ENCODE measurements at regions not wholly inside any gene's neighbourhood (a gene's known extent, or its start where the extent isn't known, plus 50 kb on each side); places are given as distances from the start of the nearest gene placed in this dataset.
"Not testable (repeated sequence)": the region's sequence is repeated elsewhere in the genome, so short reads cannot be mapped to it uniquely, and the experiment has no call there.

DNA sequence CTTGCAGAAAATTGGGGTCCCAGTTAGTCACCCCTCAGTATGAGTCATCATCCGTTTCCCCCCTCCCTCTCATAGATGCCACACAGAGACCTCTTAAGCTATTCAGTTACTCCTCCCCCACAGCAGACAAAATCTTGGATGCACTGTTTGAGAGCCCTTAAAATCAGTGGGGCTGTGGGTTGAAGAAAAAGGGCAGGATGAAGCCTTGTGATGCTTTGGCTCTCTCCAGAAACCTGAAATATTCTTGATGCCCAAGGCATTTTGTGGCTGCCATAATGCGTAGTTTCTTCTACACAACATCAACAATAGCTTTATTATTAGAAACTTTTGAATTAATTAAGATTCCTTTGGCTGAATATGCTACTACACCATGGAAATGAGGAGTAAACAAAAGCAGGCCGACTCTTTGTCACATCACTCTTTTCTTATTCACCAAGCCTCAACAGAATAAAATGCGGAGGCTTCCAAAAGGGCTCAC is 133.8 kb downstream of the MRPS30 start:
- DNase-seq (ENCODE audit: low spot score), result no peak

DNA sequence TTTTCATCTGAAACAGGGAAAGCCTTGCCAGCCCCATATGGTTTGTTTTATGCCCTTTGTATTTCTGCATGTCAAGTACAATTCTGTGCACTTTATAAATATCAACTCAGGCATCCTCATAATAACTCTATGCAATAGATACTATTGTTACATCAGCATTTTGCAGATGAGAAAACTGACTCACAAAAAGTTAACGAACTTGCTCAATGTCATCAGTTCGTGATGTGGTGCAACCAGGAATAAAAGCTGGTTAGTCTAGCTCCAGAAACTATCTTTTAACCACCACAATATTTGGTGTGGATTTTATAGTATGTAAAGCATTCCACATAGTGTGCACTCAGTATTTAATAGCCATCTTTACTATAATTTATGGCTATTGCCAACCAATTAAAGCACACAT is 134.9 kb downstream of the MRPS30 start:
- DNase-seq (ENCODE audit: low spot score), result no peak

DNA sequence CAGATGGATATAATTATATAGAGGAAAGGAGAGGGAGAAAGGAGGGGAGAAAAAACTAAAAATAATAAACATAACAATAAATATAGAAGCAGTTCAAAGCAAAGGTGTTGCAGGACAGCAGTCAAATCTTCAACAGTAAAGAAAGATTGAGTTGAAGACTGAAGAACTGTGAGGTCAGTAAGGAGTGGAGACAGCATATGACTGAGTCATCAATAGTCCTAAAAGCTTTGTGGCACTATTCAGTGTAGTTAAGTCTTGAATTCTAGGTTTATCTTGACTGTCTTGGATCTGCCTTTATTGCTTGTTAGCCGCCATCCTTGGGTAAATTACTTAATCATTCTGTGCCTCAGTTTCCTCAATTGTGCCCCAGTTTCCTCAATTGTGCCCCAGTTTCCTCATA is 137.0 kb downstream of the MRPS30 start:
- DNase-seq (ENCODE audit: low spot score), result no peak

DNA sequence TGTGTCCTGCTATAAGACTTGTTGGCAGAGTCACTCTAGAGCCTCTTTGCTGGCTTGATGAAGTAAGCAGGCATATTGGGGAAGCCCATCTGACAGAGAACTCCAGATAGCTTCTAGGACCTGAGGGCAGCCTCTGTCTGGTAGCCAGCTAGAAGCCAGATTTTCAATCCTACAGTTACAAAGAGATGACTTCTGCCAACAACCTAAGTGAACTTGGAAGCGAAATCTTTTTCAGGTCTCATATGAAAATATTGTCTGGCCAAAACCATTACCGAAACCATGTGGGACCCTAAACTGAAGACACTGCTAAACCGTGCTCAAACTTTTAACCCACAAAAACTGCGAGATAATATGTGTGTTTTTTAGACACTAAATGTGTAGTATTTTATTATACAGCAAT is 140.9 kb downstream of the MRPS30 start:
- no peak for DNase-seq (ENCODE audit: low spot score)

DNA sequence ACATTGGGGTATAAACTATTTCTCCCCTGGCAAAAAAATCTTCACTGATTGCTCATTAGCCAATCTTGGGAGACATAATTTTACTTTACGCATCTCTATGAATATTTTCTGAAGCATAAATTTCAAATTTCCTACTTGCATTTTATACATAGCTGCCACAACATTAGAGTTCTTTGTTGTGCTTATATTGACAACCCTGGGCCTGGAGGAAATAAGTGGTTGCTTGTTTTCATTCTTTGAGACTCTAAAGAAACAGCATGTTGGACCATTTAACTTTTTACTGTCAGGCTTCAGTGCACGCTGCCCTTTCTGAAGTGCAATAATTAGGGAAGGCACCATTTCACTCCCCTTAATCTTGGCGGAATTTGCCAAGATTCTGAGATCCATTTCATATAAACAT is 142.6 kb downstream of the MRPS30 start:
- DNase-seq (ENCODE audit: low spot score), result no peak

DNA sequence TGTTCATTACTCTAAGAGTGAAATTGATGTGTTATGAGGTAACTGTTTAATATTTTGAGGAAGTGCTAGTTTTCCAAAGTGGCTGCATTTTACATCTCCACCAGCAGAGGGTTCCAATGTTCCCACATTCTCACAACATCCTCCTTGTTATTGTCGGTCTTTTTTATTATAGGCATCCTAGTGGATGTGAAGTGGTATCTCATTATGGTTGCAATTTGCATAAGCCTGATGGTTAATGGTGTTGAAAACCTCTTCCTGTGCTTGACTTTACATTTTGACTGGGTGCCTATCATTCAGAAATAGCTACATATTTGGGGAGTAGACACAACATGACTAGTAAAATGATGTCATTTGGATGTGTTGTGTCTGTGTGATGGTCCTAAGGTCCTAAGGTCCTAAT is 143.6 kb downstream of the MRPS30 start:
- DNase-seq (ENCODE audit: low spot score), result peak; percentile 18

DNA sequence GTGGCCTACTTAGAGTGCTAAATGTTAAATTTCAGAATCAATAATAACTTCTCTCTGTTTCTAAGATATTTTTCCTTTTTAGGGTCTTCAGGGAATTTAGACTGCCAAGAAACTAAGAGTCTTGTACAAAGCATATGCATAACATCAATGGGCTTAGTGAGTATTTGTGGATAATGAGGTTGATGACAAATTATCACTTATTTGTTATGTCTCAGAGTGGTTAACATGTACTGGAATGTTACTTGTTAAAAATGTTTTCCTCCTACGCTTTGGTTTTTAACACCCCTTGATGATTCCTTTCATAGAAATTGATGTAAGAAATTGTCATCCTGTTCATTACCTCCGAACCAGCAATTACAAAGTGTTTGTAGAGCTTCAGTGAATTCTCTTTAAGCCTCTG is 144.3 kb downstream of the MRPS30 start:
- no peak for DNase-seq (ENCODE audit: low spot score)

DNA sequence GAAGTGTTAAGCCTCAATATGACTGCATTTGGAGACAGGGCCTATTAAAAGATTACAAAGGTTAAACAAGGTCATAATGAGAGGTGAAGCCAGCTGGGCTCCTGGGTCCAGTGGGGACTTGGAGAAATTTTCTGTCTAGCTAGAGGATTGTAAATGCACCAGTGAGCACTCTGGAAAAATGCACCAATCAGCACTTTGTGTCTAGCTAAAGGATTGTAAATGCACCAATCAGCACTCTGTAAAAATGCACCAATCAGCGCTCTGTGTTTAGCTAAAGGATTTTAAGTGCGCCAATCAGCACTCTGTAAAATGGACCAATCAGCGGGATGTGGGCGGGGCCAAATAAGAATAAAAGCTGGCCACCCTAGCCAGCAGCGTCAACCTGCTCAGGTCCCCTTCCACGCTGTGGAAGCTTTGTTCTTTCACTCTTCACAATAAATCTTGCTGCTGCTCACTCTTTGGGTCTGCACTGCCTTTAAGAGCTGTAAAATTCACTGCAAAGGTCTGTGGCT is 150.3 kb downstream of the MRPS30 start:
- DNase-seq (ENCODE audit: low spot score), result not testable (repeated sequence)

DNA sequence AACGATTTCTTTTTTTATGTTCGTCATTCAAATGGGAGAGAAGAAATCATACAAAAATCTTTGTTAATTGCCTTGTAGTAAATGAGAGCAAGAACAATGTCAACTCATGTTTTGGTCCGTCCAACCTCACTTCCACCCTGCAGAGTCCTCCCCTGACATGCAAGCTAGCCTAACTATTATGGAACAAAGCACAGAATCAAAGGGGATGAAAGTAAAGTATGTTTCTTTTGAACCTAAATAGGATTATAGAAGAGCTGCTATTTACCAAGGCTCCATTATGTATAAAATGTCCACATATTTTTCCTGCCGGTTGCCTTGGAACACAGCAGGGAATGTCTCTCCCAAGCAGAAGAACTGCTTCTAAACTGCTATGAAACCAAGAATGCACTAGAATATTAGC is 161.1 kb downstream of the MRPS30 start:
- no peak for DNase-seq (ENCODE audit: low spot score)

DNA sequence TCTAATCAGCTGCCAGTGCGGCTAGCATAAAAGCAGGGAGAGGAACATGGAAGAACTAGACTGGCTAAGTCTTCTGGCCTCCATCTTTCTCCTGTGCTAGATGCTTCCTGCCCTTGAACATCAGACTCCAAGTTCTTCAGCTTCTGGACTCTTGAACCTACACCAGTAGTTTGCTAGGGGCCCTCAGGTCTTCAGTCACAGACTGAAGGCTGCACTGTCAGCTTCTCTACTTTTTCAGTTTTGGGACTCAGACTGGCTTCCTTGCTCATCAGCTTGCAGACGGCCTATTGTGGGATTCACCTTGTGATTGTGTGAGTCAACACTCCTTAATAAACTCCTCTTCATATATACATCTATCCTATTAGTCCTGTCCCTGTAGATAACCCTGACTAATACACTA is 162.2 kb downstream of the MRPS30 start:
- DNase-seq (ENCODE audit: low spot score), result not testable (repeated sequence)

DNA sequence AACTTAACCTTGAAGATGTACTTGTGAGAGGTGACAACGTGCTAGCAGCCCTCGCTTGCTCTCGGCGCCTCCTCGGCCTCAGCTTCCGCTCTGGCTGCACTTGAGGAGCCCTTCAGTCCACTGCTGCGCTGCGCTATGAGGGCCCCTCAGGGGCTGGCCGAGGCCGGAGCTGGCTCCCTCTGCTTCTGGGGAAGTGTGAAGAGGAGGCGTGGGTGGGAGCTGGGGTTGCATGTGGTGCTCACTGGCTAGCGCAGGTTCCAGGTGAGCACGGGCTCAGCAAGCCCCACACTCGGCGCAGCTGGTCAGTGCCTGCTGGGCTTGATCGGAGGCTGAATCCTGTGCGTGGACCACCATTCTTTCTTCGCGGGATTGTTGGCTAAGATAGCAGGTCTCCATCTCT is 166.1 kb downstream of the MRPS30 start:
- DNase-seq (ENCODE audit: low spot score), result no peak

DNA sequence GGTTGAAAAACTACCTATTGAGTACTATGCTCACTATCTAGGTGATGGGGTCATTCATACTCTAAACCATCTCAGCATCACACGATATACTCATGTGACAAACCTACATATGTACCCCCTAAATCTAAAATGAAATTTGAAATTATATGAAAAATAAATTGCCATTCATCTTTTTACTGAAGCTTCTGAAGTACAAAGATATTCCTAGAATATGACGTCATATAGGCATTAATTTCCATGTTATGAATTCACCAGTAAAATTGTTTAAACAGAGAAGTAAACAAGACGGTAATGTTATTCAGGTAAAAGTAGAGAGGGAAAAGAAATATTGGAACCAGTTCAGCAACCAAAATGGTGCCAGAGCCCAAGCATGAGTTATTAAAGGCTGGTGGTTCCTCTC is 173.0 kb downstream of the MRPS30 start:
- no peak for DNase-seq (ENCODE audit: low spot score)

DNA sequence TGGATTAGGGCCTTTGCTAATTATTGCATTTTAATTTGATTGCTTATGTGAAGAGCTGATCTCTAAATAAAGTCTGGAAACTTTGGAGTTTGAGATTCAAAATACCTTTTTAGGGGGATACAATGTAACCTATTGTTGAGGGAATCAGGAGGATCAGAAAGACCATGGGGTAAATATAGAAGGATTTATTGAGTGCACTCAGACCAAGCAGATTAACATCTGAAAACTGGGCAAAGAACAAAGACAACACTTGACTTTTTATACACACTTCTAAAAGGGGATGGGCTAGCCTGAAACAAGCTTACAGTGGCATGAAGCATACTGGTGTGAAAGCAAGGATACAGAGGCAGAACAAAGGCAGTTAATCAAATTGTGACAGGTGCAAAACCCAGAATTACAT is 174.3 kb downstream of the MRPS30 start:
- DNase-seq (ENCODE audit: low spot score), result no peak

DNA sequence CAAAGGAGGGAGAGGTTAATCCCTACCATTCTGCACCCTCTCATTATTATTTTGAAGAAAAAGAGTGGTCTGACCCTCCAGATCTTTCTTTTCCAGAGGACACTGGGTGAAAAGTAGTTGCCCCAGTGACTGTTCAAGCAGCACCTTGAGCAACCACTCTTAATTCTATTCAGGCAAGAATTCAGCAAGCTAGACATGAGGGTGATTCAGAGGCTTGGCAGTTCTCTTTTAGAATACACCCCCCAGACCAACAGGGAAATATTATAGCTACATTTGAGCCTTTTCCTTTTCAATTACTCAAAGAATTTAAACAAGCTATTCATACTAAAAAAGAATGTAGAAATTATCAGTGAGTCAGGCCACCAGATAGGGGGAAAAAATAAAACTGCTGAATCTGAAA is 178.3 kb downstream of the MRPS30 start:
- DNase-seq (ENCODE audit: low spot score), result no peak

DNA sequence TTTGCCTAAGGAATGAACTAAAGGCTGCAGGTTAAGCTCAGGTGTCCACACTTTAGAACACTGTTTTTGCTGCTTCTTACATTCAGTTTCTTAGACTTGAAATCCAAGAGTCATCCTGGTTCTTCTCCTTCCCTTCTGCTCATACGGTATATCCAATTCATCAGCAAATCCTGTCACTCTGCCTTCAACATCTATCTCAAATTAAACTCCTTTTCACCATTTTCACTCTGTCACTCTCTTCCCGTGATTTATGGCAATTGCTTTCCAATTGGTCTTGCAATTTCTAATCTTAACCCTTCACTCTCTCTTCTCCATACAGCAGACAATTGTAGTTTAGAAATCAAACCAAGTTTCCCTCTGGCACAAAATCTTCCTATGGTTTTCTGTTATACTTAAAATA is 182.9 kb downstream of the MRPS30 start:
- no peak for DNase-seq (ENCODE audit: low spot score)

DNA sequence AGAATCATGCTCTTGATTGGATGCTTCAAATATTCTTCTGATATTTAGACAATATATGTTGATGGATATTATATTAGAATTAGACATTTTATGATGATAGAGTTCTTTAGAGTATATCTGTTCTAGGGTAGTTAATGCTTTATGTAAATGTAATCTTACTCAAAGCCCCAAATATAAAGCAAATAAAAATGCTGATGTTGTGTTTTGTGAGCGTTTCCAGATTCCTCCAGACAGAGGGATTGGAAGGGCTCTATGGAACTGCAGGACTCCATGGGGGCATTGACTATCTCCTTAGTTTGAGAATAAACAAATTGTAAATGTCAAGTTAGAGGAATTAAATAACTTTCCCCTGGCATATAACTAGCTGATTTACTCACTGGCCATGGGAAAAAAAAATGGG is 184.5 kb downstream of the MRPS30 start:
- no peak for DNase-seq (ENCODE audit: low spot score)

DNA sequence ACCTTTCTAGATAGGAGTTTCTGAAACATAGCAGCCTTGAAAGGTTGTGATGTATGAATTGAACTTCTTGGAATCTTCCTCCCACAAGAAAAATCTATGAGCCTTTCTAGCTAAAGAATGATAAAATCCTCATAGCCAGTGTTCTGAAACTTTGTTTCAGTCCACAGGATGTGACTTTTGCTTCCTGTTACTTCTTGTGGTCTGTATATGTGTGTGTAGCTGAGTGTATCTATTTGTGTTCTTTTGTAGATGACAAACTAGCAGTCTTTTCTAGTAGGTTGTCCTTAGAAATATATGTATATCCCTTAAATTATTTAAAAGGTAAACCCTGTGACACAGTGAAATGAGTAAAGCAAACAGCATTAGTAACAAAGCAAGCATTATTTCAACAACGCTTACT is 188.8 kb downstream of the MRPS30 start:
- DNase-seq (ENCODE audit: low spot score), result no peak

DNA sequence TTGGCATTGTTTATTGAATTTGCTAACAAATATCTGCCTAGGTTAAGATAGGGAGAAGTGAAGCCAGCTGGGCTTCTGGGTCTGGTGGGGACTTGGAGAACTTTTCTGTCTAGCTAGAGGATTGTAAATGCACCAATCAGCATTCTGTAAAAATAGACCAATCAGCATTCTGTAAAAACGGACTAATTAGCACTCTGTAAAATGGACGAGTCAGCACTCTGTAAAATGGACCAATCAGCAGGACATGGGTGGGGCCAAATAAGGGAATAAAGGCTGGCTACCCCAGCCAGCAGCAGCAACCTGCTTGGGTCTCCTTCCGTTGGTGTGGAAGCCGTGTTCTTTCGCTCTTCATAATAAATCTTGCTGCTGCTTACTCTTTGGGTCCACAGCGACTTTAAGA is 198.4 kb downstream of the MRPS30 start:
- DNase-seq (ENCODE audit: low spot score), result not testable (repeated sequence)

DNA sequence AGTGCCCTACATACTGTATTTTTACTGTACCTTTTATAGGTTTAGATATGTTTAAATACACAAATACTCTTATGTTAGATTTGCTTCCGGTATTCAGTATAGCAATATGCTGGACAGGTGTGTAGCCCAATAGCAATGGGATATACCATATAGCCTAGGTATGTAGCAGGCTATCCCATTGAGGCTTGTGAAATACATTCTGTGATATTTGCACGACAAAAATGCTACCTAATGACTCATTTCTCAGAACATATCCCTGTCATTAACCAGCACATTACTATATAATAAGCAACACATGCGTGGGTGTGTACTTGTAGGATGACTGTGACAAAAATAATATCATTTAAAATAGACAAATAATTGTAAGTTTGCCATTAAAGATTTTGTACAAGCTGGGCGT is 208.8 kb downstream of the MRPS30 start:
- DNase-seq (ENCODE audit: low spot score), result no peak

DNA sequence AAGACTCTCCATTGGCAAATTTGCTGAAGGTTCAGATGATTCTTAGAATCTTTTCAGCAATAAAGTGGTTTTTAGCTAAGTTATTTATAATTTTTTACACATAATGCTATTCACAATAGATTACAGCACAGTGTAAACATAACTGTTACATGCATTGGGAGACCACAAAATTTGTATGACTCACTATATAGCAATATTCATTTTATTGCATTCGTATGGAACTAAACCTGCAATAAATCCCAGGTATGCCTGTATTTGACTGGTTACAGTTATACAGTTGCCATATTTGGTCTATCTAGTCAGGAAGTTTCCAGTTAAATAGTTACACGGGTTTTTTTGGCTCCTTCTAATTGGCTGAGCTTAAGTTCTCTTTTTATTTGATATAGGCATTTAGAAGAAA is 220.8 kb downstream of the MRPS30 start:
- no peak for DNase-seq (ENCODE audit: low spot score)

DNA sequence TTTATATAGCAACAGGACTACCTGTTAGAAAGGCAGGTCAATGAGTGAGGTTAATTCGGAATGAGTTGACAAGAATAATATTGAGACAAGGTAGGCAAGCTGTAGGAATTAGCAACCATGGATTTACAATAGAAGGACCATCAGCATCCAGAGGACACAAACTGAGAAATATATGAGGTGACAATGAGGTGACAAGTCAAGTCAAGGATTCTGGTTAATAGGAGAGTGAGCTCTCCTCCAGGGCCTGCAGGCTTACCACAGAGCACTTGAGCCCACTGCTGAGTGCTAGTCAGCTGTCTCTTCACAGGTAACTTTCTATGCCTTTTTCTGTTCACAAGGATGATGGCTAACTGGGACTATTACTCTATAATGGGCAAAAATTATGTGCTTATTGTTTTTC is 227.2 kb downstream of the MRPS30 start:
- DNase-seq (ENCODE audit: low spot score), result no peak

DNA sequence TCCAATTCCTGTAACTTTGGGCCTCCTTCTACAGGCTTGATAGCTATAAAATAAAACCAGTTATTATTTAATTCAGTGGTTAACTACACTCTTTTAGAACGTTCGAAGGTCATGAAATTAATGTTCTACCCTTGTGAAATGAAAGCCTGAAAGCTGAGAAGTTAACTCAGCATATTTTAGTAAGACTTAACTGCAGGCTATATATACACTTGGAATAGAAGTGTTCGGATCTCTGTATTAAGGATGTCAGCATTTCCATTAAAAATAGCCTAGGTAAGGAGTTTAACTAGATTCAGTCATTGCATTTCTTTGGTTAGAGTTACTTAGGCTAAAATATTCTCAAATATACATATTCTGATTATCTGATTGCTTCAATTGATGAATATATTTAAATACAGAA is 229.2 kb downstream of the MRPS30 start:
- DNase-seq (ENCODE audit: low spot score), result no peak

DNA sequence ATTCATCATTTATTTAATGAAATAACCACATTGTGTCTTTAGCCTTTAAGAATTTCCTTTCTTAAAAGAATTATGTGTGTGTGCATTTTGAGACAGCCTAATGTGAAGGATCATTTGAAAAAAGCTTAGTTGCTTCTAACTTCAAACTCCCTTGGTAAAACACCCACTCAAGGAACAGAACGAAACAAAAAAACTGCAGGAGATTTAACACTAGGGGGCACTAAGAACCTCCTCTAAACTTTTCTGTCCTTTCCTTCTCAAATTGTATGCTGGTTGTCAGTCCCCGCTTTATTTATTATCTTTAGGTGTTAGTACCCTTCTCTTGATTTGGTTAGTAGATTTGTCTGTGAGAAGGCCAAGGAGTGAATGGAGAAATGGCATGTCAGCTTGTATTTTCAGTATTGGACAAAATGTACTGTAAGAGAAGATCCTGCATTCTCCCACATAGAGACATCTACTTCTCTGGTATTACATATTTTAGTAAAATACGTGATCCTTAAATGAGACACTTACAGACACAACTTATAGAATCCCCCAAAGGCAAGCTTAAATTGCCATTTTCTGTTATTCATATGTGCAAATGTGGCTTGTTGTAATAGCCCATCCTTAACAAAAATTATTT is 229.7 kb downstream of the MRPS30 start:
- peak; percentile 6 for DNase-seq (ENCODE audit: low spot score)

DNA sequence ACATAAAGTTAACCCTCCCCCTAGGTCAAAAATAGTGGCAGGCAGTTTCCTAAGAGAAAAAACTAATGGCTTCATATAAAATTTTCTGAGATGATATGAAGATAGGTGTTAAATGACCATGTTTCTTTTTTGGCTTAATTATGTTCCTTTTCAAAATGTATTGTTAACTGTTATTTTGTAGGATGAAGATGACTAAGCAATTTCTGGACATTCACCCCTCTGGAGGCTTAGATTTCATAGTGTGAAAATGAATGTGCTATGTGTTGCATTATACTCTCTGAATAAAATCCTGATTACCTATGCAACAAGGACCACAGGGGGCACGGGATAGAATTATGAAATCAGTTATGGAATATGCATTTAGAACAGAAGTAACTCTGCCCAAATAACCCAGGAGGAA is 233.5 kb downstream of the MRPS30 start:
- DNase-seq (ENCODE audit: low spot score), result no peak

DNA sequence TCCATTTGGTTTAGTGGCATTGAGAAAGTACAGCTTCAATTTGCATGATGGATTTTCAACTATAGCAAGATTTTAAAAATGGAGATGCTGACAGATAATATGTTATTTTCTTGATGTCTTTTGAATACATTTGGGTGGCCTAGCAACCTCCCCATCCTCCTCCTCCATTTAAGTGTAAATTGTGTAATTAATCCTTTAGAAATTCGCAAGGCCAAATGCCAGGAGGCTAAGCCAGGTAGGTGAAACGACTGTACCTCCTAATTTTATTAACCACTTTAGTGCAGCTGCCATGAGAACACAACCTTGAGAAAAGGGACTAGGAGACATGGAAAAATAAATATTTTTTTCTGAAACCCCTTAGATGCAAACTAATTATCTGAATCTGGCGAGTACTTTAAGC is 248.8 kb downstream of the MRPS30 start:
- no peak for DNase-seq (ENCODE audit: low spot score)

Data from AG08396 (cell line).